8988T (cell line): ENCODE measurements at regions not wholly inside any gene's neighbourhood (a gene's known extent, or its start where the extent isn't known, plus 50 kb on each side); places are given as distances from the start of the nearest gene placed in this dataset.

ENCODE experiments used
- DNase-seq: peaks from one replicate; pipeline ENCODE4 v3.0.0; 2011

DNA sequence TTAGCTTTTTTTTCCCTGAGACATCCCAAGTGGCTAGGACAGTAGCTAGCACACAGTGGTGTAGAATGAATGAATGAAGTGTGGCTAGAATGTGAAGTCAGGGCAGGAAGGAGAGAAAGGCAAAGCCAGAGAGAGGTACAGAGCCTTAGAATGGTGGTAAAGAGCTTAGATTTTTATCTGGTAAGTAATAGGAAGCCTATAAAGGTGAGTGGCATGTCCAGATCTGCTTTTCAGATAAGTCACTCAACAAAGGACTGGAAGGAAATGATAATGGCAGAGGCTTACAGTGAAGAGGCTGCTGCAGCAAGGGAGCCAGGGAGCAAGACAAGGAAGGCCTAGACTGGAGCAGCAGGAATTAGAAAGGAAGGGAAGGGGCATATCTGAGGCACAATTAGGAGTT, 96.0 kb upstream of the PRDM1 start:
- DNase-seq = no peak

DNA sequence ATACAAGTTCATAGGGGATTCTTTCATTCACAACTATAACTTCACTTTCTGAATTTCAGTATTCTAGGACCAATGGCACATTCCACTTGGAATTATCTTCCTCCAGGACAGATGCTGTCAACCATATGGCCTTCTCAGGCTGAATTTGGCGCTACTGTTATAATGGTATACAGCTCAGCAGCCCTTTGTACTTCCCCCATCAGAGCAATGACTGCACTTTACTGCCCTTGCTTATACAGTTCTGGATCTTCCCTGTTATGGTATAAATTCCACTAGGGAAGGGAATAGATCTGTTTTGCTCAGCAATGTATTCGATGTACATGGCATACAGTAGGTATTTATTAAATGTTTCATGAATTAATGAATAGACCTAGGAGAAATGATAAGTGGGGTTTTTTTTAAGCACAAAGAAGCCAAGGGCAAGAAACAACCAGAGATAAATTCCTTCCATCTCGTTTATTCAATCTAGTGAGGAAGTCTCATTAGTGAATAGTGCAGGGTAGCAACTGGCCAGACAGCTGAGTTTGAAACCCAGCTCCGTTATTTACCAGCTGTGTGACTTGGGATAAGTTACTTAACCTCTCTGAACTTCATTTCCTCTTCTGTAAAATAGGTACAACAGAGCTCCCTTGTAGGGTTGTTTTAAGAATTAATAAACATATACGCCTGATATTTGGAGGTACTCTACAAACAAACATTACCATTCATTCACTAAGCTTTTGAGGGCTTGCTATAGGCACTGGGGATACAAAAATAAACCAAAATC, 97.1 kb upstream of the PRDM1 start:
- DNase-seq = no peak

DNA sequence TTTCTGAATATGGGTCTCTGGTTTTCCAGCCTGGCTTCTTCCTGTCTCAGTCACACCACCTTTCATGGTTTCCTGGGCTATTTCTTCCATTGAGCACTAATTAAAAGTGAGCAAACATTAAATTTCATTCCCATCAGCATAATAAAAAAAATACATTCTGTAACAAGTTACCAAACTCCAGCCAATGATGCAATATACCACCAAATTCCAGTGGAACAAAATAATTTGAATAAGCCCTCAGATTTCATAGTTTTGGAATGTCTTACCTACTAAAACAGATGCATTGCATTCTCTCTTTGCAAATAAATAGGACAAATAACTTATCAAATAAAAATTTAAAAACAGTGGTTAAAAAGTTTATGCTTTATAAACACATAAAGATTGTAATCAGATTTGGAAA, 97.8 kb upstream of the PRDM1 start:
- no peak for DNase-seq

DNA sequence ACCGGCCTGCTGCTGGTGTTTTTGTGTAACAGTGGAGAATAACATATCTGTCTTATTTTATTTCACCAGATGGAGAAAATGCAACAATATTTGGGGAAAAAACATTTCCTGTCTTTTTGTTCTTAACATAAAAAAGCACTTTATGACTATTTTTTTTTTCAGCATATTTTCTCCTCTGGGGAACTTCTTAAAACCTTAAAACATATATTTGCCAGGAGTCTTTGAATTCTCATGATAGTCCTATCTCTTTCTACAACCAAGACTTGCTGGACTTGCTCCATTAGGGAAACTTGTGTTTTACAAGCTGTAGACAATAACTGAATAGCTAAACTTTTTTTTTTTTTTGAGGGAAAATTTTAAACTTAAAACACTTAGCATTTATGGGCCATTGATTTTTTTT, 98.6 kb upstream of the PRDM1 start:
- DNase-seq = no peak

DNA sequence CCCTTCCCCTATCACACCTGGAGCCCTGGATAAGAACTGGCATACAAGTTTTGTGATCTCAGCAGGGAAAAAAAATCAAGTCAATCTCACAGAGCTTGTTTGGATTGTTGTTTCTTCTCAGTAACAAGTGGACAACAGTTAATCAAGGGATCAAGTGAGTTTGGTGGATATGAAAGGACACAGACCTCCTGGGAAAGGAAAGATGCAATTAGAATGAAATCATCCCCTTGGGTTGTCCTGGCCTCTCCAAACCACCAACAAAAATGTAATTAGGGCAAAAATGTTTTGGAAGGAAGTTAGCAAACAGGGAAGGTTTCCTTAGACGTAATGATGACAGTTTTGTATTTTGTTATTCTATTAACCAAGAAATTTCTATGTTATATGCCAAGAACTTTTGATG, 99.1 kb upstream of the PRDM1 start:
- DNase-seq = no peak

DNA sequence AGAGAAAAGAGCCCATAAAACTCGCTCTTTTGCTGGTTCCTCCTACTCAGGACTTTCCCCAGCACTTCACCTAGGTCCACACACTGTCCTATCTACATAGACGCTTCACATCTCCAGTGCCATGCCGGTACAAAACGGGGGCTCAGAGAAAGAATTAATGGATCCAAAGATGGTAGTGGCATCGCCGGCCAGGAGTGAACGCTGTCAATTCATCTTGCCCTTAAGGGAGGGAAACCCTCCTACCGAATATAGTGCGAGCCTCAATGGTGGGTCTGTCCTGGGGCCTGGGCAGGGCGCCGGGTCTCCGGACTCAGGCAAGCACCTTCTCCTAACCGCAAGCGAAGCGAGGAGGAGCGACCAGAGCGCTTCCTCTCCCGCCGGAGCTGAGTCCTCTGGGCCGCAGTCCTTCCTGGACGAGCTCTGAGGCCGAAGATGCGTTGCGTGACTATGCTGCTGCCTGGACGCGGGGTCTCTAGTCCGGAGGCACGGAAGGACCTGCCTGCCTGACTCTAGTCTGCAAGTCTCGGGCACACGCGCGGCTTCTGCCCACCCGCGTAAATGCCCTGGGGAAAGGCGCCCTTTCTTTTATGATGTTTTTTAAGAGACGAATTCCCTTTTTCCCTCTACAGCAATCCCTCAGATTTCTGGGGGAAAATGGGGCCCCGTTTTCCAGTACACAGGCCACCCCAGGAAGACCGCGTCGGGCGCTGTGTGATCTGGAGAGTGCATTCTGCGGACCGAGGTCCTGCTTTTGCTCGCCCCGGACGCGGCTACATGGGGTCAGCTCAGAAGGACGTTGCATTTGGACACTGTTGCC, 100.1 kb upstream of the PRDM1 start:
- no peak for DNase-seq

DNA sequence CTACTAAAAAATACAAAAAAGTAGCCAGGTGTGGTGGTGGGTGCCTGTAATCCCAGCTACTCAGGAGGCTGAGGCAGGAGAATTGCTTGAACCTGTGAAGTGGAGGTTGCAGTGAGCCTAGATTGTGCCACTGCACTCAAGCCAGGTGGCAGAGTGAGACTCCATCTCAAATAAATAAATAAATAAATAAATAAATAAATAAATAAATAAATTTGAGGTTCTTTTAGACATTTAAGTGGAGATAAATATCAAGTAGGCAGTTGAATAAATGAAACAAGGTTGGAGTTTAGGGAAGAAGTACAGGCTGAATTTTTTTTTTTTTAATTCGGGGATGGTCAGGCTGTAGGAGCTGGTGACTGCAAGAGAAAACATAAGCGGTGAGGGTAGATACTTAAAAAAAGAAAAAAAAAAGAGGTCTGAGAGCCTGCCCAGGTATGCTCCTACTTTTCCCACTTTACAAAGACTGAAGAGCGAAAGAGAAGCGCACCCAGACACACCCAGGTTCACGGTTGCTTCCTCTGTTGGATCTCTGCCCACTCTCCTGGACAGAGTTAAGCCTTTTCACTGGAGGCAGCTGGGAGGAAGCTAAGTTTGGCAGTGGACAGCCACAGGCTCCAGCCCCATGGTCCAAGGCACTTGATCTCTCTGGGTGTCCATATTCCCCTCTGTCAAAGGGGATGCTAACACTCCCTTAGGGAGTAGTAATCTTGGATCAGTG, 100.9 kb upstream of the PRDM1 start:
- DNase-seq = no peak

DNA sequence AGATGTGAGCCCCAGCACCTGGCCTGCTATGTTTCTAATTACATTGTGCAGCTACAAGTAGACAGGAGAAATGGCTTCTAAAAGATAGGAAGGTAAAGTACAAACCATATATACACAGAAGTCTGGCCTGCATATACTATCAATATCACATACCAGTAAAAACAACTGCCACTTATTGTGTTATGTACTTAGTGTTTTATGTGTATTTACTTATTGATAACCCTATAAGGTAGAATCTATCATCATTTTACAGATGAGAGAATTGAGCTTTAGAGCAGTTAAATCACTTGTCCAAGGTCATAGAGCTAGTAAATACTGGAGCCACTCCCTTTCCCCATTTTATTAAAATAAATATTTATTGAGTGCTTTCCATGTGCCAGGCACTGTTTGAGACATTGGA, 102.4 kb upstream of the PRDM1 start:
- DNase-seq = no peak

DNA sequence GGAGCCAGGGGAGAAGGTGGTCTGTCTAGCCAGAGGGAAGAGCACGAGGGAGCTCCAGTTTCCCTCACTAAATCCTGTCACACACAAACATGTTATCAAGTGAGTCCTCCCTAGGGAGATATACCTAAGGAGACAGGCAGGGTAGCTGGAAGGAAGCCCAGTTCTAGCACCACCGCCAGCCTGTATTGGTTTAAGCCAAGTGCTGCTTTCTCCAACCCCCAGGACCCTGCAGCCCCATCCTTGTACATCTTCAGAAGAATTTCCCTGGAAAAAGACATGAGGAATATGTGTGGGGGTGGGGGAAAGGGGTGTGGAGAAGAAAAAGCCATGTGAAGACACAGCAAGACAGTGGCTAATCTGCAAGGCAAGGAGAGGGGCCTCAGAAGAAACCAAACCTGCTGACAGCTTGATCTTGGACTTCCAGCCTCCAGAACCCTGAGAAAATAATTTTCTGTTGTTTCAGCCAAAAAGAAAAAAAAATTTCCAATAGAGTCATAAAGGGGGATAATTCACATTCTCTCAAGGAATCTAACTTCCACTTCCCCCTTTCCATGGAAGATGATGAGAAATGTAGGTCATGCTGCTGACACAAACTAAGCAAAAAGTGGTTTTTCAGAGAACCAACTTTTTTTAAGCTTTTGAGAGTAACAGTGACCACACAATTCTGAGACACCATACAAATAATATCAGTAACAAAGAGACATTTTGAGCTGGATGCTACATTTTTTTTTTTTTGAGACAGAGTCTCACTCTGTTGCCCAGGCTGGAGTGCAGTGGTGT, 103.2 kb upstream of the PRDM1 start:
- DNase-seq = no peak

DNA sequence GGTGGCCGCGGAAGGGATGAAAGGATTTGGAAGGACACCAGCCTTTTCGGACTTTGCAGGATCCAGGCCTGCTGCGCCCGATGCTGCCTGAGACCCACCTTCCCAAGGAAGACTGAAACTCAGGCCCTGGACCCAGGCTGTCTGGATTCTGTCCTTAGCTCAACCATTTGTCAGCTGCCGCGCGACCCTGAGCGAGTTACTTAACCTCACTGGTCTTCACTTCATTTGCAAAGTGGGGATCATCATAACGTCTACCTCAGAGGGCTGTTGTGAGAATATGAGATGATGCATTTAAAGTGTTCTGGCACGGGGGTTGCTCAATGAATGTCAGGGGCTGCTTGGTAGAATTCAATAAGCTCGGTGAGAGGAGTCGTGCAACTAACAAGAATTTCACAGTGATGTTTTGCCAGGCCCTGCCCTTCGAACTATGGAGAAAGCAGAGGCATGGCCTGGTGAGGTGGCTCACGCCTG, 104.2 kb upstream of the PRDM1 start:
- no peak for DNase-seq

DNA sequence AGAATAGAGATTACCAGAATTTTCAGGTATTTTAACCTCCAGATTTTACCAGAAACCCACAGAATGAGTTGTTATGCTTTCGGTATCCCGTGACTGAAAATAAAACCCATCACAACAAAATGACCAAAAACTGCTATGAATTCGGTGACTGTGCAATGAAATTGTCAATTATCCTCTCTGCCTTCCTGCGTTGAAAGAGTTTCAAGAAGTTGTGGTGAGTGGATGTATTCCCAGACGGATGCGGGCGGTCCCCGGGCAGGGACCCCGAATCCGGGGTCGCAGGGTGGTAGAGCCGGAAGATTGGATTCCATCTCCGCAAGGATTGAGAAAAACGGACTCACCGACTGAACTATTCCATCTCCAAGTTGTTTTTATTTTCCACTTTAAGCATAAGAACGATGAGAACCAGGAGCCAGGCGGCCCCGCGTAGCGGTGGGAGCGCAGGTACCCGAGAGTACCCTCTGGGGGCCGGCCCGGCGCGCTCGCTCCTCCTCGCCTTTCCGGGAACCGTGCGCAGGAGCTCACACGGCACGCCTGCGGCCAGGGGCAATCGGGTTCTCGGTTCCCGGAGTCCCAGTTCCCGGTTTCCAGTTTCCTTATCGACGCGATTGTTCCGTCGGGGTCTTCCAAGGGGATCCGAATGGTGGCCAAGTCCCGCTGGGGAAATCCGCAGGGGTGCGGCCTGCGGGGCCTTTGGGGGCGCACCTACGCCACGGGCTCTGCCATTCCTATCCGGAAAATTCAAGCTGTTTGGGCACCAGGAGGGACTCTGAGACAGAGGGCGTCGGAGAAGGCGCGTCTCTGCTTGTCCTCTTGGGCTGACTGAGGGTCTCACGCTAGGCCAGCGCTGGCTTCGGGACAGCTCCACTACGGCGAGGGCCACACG, 104.9 kb upstream of the PRDM1 start:
- no peak for DNase-seq

DNA sequence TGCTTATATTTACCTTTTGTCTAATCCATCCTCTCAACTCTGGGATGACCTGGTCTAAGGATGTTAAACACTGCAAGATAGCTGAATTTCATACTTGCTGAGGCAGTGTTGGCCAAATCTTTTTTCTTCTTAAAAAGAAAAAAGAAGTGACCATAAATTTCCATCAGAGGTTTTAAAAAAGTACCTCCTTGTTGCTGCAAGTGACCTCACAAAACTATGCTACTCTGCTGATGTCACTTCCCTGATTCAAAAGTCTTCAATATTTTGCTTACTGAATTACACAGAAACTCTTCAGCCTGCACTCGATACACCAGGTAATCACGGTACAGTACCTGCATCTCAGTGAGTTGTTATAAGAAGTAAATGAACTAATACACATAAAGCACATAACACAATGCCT, 107.2 kb upstream of the PRDM1 start:
- DNase-seq = no peak

DNA sequence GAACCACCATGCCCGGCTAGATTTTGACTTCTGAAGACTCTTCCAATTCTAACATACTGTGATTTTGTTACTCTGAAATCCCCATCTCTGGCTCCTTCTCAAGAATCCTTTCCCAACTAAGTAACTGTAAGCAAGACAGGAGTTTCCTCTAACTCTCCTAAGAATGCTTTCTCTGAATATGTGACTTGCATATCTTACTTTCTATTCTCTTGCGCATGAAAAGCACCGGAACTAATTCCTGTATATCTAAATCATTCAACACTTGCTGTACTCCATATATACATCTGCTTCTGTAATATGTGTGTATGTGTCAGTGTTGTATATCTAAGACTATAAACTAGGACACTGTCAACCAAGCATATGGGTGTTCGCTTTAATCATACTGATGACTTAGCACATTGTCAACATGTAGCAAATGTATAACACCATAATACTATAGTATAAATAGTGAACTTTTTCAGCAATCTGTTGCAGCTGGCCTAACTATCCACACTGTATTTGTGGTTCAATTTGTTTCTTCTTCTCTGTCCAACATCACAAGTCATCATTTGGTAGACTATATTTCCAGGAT, 108.1 kb upstream of the PRDM1 start:
- no peak for DNase-seq

DNA sequence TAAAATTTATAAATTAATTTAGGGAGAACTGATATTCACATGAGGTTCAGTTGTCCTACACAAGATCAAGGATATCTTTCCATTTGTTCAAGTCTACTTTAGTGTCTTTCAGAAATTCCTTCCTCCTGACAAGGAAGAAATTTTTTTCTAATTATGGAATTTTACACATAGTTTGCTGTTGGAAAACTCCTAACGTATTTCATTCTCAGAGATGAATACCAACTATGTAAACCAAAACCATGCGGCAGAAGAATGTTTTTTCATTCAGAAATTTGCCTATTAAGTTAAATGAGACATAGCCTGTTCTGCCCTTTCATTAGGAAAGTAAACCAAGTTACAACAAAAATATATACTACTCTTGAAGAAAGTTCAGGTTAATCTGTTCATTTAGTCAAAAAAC, 111.2 kb upstream of the PRDM1 start:
- no peak for DNase-seq

DNA sequence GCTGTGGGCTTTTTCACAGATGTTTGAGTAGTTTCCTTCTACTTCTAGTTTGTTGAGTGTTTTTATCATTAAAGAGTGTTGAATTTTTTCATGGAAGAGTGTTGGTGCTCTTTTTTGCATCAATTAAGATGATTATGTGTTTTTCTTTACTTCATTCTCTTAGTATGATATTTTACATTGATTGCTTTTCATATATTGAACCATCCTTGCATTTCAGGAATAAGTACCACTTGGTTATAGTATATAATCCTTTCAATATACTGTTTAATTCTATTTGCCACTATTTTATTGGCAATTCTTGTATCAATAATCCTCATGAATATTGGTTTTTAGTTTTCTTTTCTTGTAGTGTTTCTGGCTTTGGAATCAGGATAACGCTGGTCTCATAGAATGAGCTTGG, 113.7 kb upstream of the PRDM1 start:
- DNase-seq = no peak

DNA sequence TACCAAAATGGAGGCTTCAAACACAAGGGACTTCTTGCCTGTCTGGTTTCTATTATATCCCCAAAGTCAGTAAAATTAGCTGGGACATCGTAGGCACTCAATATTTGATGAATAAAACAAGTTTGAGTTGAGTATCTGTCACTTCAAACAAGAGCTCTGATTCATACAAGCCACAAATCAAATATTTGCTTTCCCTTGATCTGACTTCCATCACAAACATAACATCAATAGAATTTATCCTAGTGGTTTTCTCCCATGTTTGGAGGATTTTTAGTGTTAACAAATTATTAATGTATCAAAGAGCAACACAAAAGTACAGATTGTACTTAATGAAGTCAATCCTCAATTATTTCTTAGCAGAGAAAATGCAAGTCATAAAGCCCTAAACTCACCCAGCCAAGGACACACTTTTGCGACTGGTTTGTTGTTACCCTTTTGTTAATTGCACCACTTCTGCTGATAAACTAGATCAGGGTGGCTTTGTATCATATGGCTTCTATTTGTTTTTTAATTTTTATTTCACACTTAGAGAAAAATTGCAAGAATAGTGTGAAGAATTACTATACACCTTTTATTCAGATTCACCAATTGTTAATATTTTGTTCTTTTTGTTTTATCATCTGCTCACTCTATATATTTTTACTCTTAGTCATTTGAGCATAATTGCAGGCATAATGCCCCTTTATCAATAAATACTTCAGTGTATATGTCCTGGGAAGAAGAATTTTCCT, 117.4 kb upstream of the PRDM1 start:
- DNase-seq = no peak

DNA sequence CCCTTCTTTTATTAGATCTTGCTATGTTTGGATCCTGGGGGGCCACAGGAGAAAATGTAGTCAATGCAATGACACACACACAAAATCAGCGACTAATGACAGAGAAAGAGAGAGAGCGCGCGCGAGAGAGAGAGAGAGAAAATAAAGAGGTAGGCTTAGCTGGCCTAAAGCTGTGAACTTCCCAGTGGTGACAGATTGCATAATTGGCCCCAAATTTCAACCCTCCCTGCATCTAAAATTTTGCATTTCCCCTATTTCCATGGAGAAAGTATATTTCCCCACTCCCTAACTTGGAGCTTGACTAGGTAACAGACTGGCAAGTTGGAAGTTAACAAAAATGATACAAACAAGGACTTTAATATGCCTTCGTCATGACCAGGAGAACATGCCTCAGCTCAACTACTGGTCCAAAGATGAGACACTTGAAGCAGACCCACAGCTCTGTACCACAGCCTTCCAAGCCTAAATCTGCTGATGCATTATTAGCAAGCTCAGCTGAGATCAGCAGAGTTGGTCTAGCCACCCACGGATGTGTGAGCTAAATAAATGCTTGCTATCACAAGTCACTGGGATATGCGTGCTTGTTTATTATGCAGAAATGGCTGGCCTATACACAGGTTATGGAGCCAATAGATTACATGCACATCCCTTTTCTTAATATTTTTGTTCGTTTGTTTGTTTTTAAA, 118.1 kb upstream of the PRDM1 start:
- DNase-seq = no peak

DNA sequence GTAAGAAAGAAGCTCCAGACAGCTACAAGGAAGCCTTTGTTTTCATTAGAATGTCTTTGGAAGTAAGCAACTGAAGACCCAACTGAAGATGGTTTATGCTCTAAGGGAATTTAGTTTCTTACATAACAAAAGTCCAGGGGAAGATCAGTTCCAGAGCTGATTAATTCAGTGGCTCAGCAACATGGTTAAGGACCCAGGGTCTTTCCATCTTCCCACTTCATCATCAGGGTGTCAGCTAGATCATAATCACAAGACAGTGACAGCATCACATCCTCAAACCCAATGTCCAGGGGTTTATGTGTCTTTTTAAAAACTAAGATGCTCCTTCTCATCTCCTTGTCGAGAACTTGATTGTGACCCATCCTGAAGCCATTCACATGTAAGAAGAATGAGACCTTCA, 119.7 kb upstream of the PRDM1 start:
- DNase-seq = no peak

DNA sequence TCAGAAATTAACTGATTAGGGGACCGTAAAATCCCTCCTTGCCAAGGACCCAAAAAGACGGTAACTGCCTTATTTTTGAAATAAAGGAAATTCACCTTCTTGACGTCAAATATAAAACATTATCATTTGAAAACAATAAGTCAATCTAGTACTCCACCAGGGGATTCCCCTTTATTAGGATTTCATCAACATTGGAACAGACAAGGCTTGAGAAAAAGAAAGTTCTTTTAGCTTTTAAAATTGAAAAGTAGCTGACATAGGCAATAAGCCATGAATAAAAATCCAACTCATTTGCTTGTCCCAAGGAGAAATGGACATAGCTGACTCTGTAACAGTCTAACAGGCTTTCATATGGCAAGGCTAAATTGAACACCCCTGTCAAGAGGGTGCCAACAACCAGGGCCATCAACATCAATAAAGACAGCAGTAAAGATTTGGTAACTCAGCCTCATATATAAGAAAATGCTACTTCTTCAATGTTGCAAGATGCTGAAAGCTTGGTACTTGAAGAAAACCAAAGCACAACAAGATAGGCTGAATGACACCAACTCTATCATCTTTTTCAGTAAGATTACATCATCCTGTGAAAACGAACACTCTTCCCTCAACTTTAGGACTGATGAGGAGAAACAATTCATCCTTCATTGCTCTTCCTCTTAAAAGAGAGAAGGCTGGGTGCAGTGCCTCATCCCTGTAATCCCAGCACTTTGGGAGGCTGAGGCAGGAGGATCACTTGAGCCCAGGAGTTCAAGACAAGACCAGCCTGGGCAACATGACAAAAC, 121.0 kb upstream of the PRDM1 start:
- DNase-seq = no peak
